ENCODE measurements at regions not wholly inside any gene's neighbourhood (a gene's known extent, or its start where the extent isn't known, plus 50 kb on each side); places are given as distances from the start of the nearest gene placed in this dataset.

- Histone ChIP-seq H3K27ac (no peak overlapping the region), H3K4me1 (no peaks in the 10 kb centered on the region), H3K27me3 (no peaks in the 10 kb centered on the region), H3K4me3 (no peak overlapping the region), H3K36me3 (no peaks in the 10 kb centered on the region), H3K9me3 (no peaks in the 10 kb centered on the region)
- TF ChIP-seq CTCF (IDR thresholded peaks at IDR 0.05) = no peak
- DNase-seq (ENCODE audit: low spot score) = no peak
These were observed 111.0 kb upstream of the PDE3A start for GRCh38 chr12:20257311-20257710.

GRCh38 chr12:20259786-20260185 is 108.6 kb upstream of the PDE3A start:
- Histone ChIP-seq H3K27me3 (no peaks in the 10 kb centered on the region), H3K27ac (no peak overlapping the region), H3K4me1 (no peaks in the 10 kb centered on the region), H3K4me3 (no peak overlapping the region), H3K9me3 (no peaks in the 10 kb centered on the region), H3K36me3 (no peaks in the 10 kb centered on the region)
- TF ChIP-seq CTCF (IDR thresholded peaks at IDR 0.05) = no peak
- no peak for DNase-seq (ENCODE audit: low spot score)

GRCh38 chr12:20260851-20261250 is 107.5 kb upstream of the PDE3A start:
- TF ChIP-seq CTCF (IDR thresholded peaks at IDR 0.05) = no peak
- Histone ChIP-seq H3K4me3 (no peak overlapping the region), H3K27me3 (no peaks in the 10 kb centered on the region), H3K27ac (no peak overlapping the region), H3K9me3 (no peaks in the 10 kb centered on the region), H3K36me3 (no peaks in the 10 kb centered on the region), H3K4me1 (no peaks in the 10 kb centered on the region)
- DNase-seq (ENCODE audit: low spot score) = no peak

GRCh38 chr12:20262119-20262518 is 106.2 kb upstream of the PDE3A start:
- no peak for DNase-seq (ENCODE audit: low spot score)
- H3K27ac ChIP-seq = no peak overlapping the region
- no peak for TF ChIP-seq CTCF (IDR thresholded peaks at IDR 0.05)
- H3K9me3 ChIP-seq = no peaks in the 10 kb centered on the region
- H3K27me3 ChIP-seq = no peaks in the 10 kb centered on the region
- H3K36me3 ChIP-seq = no peaks in the 10 kb centered on the region
- no peak overlapping the region for H3K4me3 ChIP-seq
- no peaks in the 10 kb centered on the region for H3K4me1 ChIP-seq

- H3K9me3 ChIP-seq = no peaks in the 10 kb centered on the region
- H3K36me3 ChIP-seq = no peaks in the 10 kb centered on the region
- H3K27ac ChIP-seq = no peak overlapping the region
- DNase-seq (ENCODE audit: low spot score) = no peak
- H3K4me3 ChIP-seq = no peak overlapping the region
- peaks cover 0 to 9% of the 10 kb centered on the region in 2 donors for H3K4me1 ChIP-seq
- no peaks in the 10 kb centered on the region for H3K27me3 ChIP-seq
- TF ChIP-seq CTCF (IDR thresholded peaks at IDR 0.05) = no peak
These were observed 104.3 kb upstream of the PDE3A start for GRCh38 chr12:20264026-20264425.

- no peak for TF ChIP-seq CTCF (IDR thresholded peaks at IDR 0.05)
These were observed 103.7 kb upstream of the PDE3A start for GRCh38 chr12:20264608-20265114.

More at GRCh38 chr12:20264608-20265114, 103.7 kb upstream of the PDE3A start:
- Histone ChIP-seq H3K4me3 (no peak overlapping the region), H3K9me3 (no peaks in the 10 kb centered on the region), H3K27ac (no peak overlapping the region), H3K4me1 (peaks cover 0 to 13% of the 10 kb centered on the region in 2 donors), H3K36me3 (no peaks in the 10 kb centered on the region), H3K27me3 (no peaks in the 10 kb centered on the region)
- DNase-seq (ENCODE audit: low spot score) = no peak
